Gastrocnemius medialis (tissue), 4 donors: ENCODE measurements at regions not wholly inside any gene's neighbourhood (a gene's known extent, or its start where the extent isn't known, plus 50 kb on each side); places are given as distances from the start of the nearest gene placed in this dataset.

Source experiments
- POLR2A ChIP-seq, 2 donors: fragments of 450-650 bp; IDR thresholded peaks; one replicate each; pipeline ENCODE4 v1.6.1; 2017; ENCODE audit warnings: antibody characterized with exemption in 2 of 2, mild to moderate bottlenecking in 2 of 2, moderate library complexity in 2 of 2
- TF ChIP-seq, protein P1 (sequence below), 5 experiments: fragments of 450-650 bp in 3 of 5; fragments of 200-600 bp in 2 of 5; sonication (generic) in 2 of 5; IDR thresholded peaks in 4 of 5; conservative IDR thresholded peaks in 1 of 5; 1 replicate in 4 of 5; 2 replicates in 1 of 5; pipeline ENCODE4 v1.5.1; 2016 to 2019; ENCODE audit warnings: antibody characterized with exemption in 5 of 5, mild to moderate bottlenecking in 3 of 5, moderate library complexity in 3 of 5

- TF ChIP-seq, protein P1, sequence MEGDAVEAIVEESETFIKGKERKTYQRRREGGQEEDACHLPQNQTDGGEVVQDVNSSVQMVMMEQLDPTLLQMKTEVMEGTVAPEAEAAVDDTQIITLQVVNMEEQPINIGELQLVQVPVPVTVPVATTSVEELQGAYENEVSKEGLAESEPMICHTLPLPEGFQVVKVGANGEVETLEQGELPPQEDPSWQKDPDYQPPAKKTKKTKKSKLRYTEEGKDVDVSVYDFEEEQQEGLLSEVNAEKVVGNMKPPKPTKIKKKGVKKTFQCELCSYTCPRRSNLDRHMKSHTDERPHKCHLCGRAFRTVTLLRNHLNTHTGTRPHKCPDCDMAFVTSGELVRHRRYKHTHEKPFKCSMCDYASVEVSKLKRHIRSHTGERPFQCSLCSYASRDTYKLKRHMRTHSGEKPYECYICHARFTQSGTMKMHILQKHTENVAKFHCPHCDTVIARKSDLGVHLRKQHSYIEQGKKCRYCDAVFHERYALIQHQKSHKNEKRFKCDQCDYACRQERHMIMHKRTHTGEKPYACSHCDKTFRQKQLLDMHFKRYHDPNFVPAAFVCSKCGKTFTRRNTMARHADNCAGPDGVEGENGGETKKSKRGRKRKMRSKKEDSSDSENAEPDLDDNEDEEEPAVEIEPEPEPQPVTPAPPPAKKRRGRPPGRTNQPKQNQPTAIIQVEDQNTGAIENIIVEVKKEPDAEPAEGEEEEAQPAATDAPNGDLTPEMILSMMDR (IDR thresholded peaks at IDR 0.05 in 4 of 5, conservative IDR thresholded peaks at IDR 0.05 in 1 of 5): no peak
- no peak for TF ChIP-seq POLR2A (IDR thresholded peaks at IDR 0.05)
These were observed 129.4 kb upstream of the SLC5A12 start for GRCh38 chr11:26851291-26851690.
